ENCODE measurements at regions not wholly inside any gene's neighbourhood (a gene's known extent, or its start where the extent isn't known, plus 50 kb on each side); places are given as distances from the start of the nearest gene placed in this dataset.
A peak's percentile ranks its signal among the peaks of the same experiment; 100 is the strongest.

DNA sequence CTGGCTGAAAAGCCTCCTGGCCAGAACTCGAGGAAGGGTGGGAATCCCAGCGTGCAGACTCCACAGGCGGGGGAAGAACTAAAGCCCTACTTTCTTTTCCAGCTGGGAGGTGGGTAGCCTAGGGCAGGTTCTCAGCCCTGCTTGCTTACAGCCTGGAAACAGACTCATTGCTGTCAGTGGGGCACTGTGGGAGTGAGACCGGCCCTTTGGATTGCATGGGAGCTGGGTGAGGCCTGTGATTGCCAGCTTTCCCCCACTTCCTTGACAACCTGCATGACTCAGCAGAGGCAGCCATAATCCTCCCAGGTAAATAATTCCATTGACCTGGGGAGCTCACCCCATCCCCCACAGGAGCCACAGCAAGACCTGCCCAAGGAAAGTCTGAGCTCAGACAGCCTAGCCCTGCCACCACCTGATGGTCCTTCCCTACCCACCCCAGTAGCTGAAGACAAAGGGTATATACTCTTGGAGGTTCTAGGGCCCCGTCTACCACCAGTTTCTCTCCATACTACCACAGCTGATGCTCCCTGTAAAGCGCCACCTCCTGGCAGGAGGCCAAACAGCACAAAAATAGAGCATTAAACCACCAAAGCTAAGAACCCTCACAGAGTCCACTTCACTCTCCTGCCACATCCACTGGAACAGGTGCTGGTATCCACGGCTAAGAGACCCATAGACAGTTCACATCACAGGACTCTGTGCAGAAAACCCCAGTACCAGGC lies 294.1 kb downstream of the SEC23A start:
- Mint-ChIP-seq H3K36me3 (ENCODE audit: insufficient read depth, unreplicated experiment) (no peaks in the 10 kb centered on the region), H3K27ac (ENCODE audit: low read depth, unreplicated experiment) (no peak overlapping the region), H3K27me3 (ENCODE audit: insufficient read depth, unreplicated experiment) (no peaks in the 10 kb centered on the region), H3K9me3 (ENCODE audit: unreplicated experiment) (peaks cover 8% of the 10 kb centered on the region), H3K4me1 (ENCODE audit: insufficient read depth, unreplicated experiment) (no peaks in the 10 kb centered on the region), H3K4me3 (ENCODE audit: unreplicated experiment) (no peak overlapping the region)
- ChIA-PET CTCF (interaction anchor here (1.2 kb wide), 1 partner anchor 59 kb away, joined by 4 read pairs; no protein-coding TSS in a partner anchor), POLR2A (interaction anchor here (0.7 kb wide), 1 partner anchor 89 kb away, joined by 3 read pairs; no protein-coding TSS in a partner anchor)
- BruUV-seq (replicated peaks), result no TSS peak
- intact Hi-C loops (cut with micrococcal nuclease), result no loop called here
- TF ChIP-seq, protein P1, sequence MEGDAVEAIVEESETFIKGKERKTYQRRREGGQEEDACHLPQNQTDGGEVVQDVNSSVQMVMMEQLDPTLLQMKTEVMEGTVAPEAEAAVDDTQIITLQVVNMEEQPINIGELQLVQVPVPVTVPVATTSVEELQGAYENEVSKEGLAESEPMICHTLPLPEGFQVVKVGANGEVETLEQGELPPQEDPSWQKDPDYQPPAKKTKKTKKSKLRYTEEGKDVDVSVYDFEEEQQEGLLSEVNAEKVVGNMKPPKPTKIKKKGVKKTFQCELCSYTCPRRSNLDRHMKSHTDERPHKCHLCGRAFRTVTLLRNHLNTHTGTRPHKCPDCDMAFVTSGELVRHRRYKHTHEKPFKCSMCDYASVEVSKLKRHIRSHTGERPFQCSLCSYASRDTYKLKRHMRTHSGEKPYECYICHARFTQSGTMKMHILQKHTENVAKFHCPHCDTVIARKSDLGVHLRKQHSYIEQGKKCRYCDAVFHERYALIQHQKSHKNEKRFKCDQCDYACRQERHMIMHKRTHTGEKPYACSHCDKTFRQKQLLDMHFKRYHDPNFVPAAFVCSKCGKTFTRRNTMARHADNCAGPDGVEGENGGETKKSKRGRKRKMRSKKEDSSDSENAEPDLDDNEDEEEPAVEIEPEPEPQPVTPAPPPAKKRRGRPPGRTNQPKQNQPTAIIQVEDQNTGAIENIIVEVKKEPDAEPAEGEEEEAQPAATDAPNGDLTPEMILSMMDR (IDR thresholded peaks at IDR 0.05; ENCODE audit: unreplicated experiment), result no peak
- DNase-seq (ENCODE audit: unreplicated experiment), result peak; percentile 1

DNA sequence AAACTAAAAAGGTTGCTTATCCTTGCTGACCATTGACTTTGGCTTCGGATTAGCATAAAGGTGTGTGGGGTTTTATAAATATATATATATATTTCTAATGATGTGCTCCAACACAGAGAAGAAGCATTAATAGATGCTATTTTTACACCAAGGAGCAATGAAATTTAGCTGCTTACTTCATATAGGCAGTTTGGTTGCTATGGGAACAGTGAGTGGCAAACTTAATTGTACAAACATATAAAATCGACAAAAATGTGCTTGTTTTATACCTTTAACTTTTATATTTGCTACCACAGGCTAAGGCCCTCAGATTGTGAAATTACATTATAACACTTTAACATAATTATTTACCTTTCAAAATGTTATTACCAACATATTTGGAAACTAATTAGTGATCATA lies 303.4 kb downstream of the SEC23A start:
- ChIA-PET CTCF (interaction anchor here (0.6 kb wide), 1 partner anchor 628 kb away, joined by 3 read pairs; no protein-coding TSS in a partner anchor), POLR2A (no interaction called here)
- DNase-seq (ENCODE audit: unreplicated experiment), result no peak
- no TSS peak for BruUV-seq (replicated peaks)
- H3K4me3 Mint-ChIP-seq (ENCODE audit: unreplicated experiment), result no peak overlapping the region
- TF ChIP-seq, protein P1 (IDR thresholded peaks at IDR 0.05; ENCODE audit: unreplicated experiment), result no peak
- H3K9me3 Mint-ChIP-seq (ENCODE audit: unreplicated experiment), result no peaks in the 10 kb centered on the region
- H3K27ac Mint-ChIP-seq (ENCODE audit: low read depth, unreplicated experiment), result no peak overlapping the region
- no peaks in the 10 kb centered on the region for H3K27me3 Mint-ChIP-seq (ENCODE audit: insufficient read depth, unreplicated experiment)
- no peaks in the 10 kb centered on the region for H3K4me1 Mint-ChIP-seq (ENCODE audit: insufficient read depth, unreplicated experiment)
- intact Hi-C loops (cut with micrococcal nuclease), result no loop called here
- no peaks in the 10 kb centered on the region for H3K36me3 Mint-ChIP-seq (ENCODE audit: insufficient read depth, unreplicated experiment)

DNA sequence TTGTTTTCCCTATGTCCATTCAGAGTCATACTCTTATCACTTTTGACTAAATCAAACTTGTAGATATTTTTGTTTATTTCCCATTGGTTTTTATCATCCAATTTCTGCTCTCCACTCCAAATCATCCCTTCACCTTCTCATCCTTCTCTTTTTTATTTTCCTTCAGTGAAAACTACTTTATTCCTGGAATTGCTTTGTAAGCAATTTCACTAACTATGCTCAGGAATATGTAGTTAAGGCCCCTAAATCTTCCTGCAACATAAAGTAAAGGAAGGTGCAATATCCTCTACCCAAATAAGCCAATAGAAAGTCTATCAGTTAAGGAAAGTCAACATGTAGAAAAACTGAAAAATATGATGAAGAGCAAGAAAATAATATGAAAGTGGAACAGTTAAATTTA lies 308.4 kb downstream of the SEC23A start:
- intact Hi-C loops (cut with micrococcal nuclease), result no loop called here
- Mint-ChIP-seq H3K4me1 (ENCODE audit: insufficient read depth, unreplicated experiment) (no peaks in the 10 kb centered on the region), H3K36me3 (ENCODE audit: insufficient read depth, unreplicated experiment) (no peaks in the 10 kb centered on the region), H3K9me3 (ENCODE audit: unreplicated experiment) (no peaks in the 10 kb centered on the region), H3K27ac (ENCODE audit: low read depth, unreplicated experiment) (no peak overlapping the region), H3K4me3 (ENCODE audit: unreplicated experiment) (no peak overlapping the region), H3K27me3 (ENCODE audit: insufficient read depth, unreplicated experiment) (no peaks in the 10 kb centered on the region)
- no peak for DNase-seq (ENCODE audit: unreplicated experiment)
- CTCF ChIA-PET, result no interaction called here
- POLR2A ChIA-PET, result no interaction called here
- TF ChIP-seq, protein P1 (IDR thresholded peaks at IDR 0.05; ENCODE audit: unreplicated experiment), result no peak
- no TSS peak for BruUV-seq (replicated peaks)

DNA sequence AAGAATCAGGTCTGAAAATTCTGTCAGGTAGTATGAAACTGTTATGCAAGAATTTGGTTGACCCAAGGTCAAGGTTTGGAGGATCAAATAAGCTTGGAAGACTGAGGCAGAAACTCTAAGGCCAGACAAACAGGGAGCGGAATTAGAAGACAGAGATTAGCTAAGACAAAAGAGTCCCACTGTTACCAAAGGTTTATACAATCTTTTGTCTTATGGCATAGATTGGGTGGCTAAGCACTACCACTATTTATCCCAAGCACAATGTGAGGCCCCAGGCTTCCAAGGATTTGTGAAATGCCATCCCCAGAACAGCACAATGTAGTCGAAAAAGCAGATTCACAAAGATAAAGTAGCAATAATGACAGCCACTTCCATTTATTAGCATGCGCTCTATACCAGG lies 311.2 kb downstream of the SEC23A start:
- POLR2A ChIA-PET, result no interaction called here
- Mint-ChIP-seq H3K4me3 (ENCODE audit: unreplicated experiment) (no peak overlapping the region), H3K4me1 (ENCODE audit: insufficient read depth, unreplicated experiment) (no peaks in the 10 kb centered on the region), H3K9me3 (ENCODE audit: unreplicated experiment) (no peaks in the 10 kb centered on the region), H3K27ac (ENCODE audit: low read depth, unreplicated experiment) (no peak overlapping the region), H3K27me3 (ENCODE audit: insufficient read depth, unreplicated experiment) (no peaks in the 10 kb centered on the region), H3K36me3 (ENCODE audit: insufficient read depth, unreplicated experiment) (no peaks in the 10 kb centered on the region)
- BruUV-seq (replicated peaks), result no TSS peak
- intact Hi-C loops (cut with micrococcal nuclease), result no loop called here
- DNase-seq (ENCODE audit: unreplicated experiment), result no peak
- CTCF ChIA-PET, result interaction anchor here (0.6 kb wide), 1 partner anchor 62 kb away, joined by 3 read pairs; no protein-coding TSS in a partner anchor
- TF ChIP-seq, protein P1 (IDR thresholded peaks at IDR 0.05; ENCODE audit: unreplicated experiment), result no peak

Measured in MCF 10A (cell line).